Heart left ventricle (tissue), 16 donors: ENCODE measurements at regions not wholly inside any gene's neighbourhood (a gene's known extent, or its start where the extent isn't known, plus 50 kb on each side); places are given as distances from the start of the nearest gene placed in this dataset.

Source experiments
- ATAC-seq, 4 donors: fragments of 200-7000 bp; cut with Tn5 transposase; one replicate each; pipeline ENCODE4 v1.9.1; 2020 to 2022; ENCODE audit warnings: moderate library complexity in 4 of 4, mild to moderate bottlenecking in 3 of 4, moderate number of reproducible peaks in 1 of 4
- DNase-seq, 5 donors: peaks; one replicate each; pipeline ENCODE4 v3.0.0-alpha.2; 2020
- H3K27ac ChIP-seq, 12 donors: fragments of 200-600 bp; sonication (generic) in 4 of 12; one replicate each; pipeline versions ENCODE4 v1.5.0 to v1.8.0; 2016 to 2022; ENCODE audit warnings: mild to moderate bottlenecking in 2 of 12
- H3K27me3 ChIP-seq, 9 donors: fragments of 200-600 bp; sonication (generic) in 2 of 9; one replicate each; pipeline versions ENCODE4 v1.5.1 to v1.8.0; 2016 to 2022; ENCODE audit warnings: mild to moderate bottlenecking in 3 of 9
- H3K36me3 ChIP-seq, 9 donors: fragments of 200-600 bp; sonication (generic) in 2 of 9; one replicate each; pipeline versions ENCODE4 v1.5.0 to v1.8.0; 2018 to 2022; ENCODE audit warnings: mild to moderate bottlenecking in 2 of 9
- H3K4me1 ChIP-seq, 12 donors: fragments of 200-600 bp; sonication (generic) in 4 of 12; one replicate each; pipeline versions ENCODE4 v1.5.0 to v1.8.0; 2016 to 2022; ENCODE audit warnings: mild to moderate bottlenecking in 3 of 12
- H3K4me3 ChIP-seq, 12 donors: fragments of 200-600 bp; sonication (generic) in 4 of 12; one replicate each; pipeline versions ENCODE4 v1.5.0 to v1.8.0; 2017 to 2022; ENCODE audit warnings: mild to moderate bottlenecking in 9 of 12, moderate library complexity in 4 of 12
- H3K9me3 ChIP-seq, 12 donors: fragments of 200-600 bp; sonication (generic) in 4 of 12; one replicate each; pipeline versions ENCODE4 v1.5.0 to v1.8.0; 2016 to 2022; ENCODE audit warnings: mild to moderate bottlenecking in 1 of 12
- CTCF ChIP-seq, 12 donors: fragments of 200-600 bp; sonication (generic) in 4 of 12; IDR thresholded peaks; one replicate each; pipeline versions ENCODE4 v1.5.0 to v1.8.0; 2018 to 2022; ENCODE audit warnings: antibody characterized with exemption in 12 of 12, mild to moderate bottlenecking in 5 of 12
- POLR2A ChIP-seq, 2 donors: fragments of 450-650 bp; IDR thresholded peaks; one replicate each; pipeline ENCODE4 v1.6.1; 2017; ENCODE audit warnings: antibody characterized with exemption in 2 of 2, mild to moderate bottlenecking in 2 of 2, moderate library complexity in 2 of 2
- WGBS, 4 donors: extraction: QIAGEN DNeasy Blood & Tissue Kit in 2 of 4; methylation state at CpG; one replicate each; pipeline versions ENCODE4 v1.1.5 to v1.1.7; 2013 to 2018; 5-methylcytosine and 5-hydroxymethylcytosine counted together
- intact Hi-C, 10 donors: fragments of 100-400 bp; cut with DNase I; formaldehyde crosslinking; loops; one replicate each; pipeline versions ENCODE4 v1.11.1 to v1.14.2; 2022
- donor health status: ischemic (EF 13 %, LVEDD 7.1; RV severe dilation, severe dysfunction).
- donor health status: healthy with polysubstance abuse.
- donor health status: DM: no; HTN: yes; CAD: no.
- donor health status: DM: no; HTN: no; CAD: no.
- donor health status: ischemic (EF 25% LVEDD 6.9; RV normal size, moderate dysfunction).
- donor health status: ischemic (EF 25% LVEDD 5.7; RV mildly dilated, moderate dysfunction).
- donor health status: healthy.
- donor health status: DM: yes; HTN: yes; CAD: no.
- donor health status: ischemic (EF 35%, LVEDD 5.7; RV mildly dilated, moderate dysfunction).
- donor health status: nonischemic (EF 11% LVEDD 7.7; RV severe dilation, severe dysfunction).
- donor health status: DM: yes; HTN: yes; CAD: no.
- donor health status: PGD.
- donor health status: ischemic (EF 29% LVEDD 5.4; RV normal size, mild dysfunction).
- donor health status: nonischemic (EF 23%, LVEDD 6.1; RV moderate dilation, normal function).

- Histone ChIP-seq H3K36me3 (no peaks in the 10 kb centered on the region), H3K4me3 (no peak overlapping the region), H3K27me3 (no peaks in the 10 kb centered on the region), H3K4me1 (no peaks in the 10 kb centered on the region), H3K9me3 (peaks cover 0 to 4% (median 0%) of the 10 kb centered on the region in 12 donors), H3K27ac (no peak overlapping the region)
- intact Hi-C loops: loop anchor here in 1 of 10 donors (10.0 kb wide), 1 partner anchor 58 kb away; no protein-coding TSS in a partner anchor
- DNase-seq (no peak), ATAC-seq (no peak)
- WGBS, 4 donors: 82 to 92% (median 87%) methylated on average over 4 of the region's 4 CpGs
- no peak for TF ChIP-seq POLR2A (IDR thresholded peaks at IDR 0.05)
- no peak for TF ChIP-seq CTCF (IDR thresholded peaks at IDR 0.05)
Measured at GRCh38 chr18:65436430-65436829, 314.4 kb upstream of the CDH7 start.

DNA sequence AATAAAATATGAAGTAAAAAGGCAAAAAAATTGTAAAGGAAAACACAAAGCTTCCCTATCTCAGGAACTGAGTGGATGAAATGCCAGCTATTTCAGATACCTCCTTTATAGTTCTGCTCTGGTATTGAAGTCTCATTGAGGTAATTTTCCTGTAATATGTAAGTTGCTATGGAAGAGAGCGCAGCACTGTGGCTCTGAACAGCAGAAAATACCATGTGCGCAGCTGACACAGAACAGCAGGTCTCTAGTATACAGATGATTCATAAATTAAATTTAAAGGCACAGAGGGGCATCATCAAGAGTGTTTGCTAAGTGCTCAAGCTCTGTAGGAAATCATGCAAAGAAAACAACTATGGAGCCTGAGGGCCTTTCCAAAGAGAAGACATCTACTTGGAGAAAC, 315.3 kb upstream of the CDH7 start:
- Histone ChIP-seq H3K9me3 (peaks cover 0 to 4% (median 0%) of the 10 kb centered on the region in 12 donors), H3K27ac (no peak overlapping the region), H3K27me3 (no peaks in the 10 kb centered on the region), H3K4me3 (no peak overlapping the region), H3K36me3 (no peaks in the 10 kb centered on the region), H3K4me1 (no peaks in the 10 kb centered on the region)
- intact Hi-C loops: loop anchor here in 1 of 10 donors (10.0 kb wide), 1 partner anchor 59 kb away; no protein-coding TSS in a partner anchor
- ATAC-seq (no peak), DNase-seq (no peak)
- no peak for TF ChIP-seq CTCF (IDR thresholded peaks at IDR 0.05)
- no peak for TF ChIP-seq POLR2A (IDR thresholded peaks at IDR 0.05)
- 86 to 92% (median 89%) methylated on average over 2 of the region's 2 CpGs for WGBS, 4 donors

DNA sequence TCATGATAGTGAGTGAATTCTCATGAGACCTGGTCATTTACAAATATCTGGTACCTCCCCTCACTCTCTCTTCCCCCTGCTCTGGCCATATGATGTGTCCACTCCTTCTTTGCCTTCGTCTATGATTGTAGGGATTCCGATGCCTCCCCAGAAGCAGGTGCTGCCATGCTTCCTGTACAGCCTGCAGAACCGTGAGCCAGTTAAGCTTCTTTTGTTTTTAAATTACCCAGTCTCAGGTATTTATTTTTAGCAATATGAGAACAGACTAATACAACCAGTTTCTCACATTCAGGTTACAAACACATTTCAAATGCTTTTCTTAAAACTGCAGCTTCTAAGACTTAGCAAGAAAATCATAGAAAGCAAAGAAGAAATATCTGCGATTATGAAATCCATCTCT, 321.2 kb upstream of the CDH7 start:
- WGBS, 4 donors: 77 to 88% (median 82%) methylated on average over 4 of the region's 4 CpGs
- intact Hi-C loops: no loop called here
- DNase-seq (no peak), ATAC-seq (no peak)
- Histone ChIP-seq H3K27me3 (no peaks in the 10 kb centered on the region), H3K4me1 (no peaks in the 10 kb centered on the region), H3K9me3 (no peaks in the 10 kb centered on the region), H3K27ac (no peak overlapping the region), H3K36me3 (no peaks in the 10 kb centered on the region), H3K4me3 (no peak overlapping the region)
- TF ChIP-seq CTCF (IDR thresholded peaks at IDR 0.05) (no peak), POLR2A (IDR thresholded peaks at IDR 0.05) (no peak)

GRCh38 chr18:65425366-65425765, 325.4 kb upstream of the CDH7 start:
- H3K4me1 ChIP-seq: no peaks in the 10 kb centered on the region
- TF ChIP-seq CTCF (IDR thresholded peaks at IDR 0.05) (no peak), POLR2A (IDR thresholded peaks at IDR 0.05) (no peak)
- no peak for ATAC-seq
- intact Hi-C loops: no loop called here
- peaks cover 0 to 10% (median 0%) of the 10 kb centered on the region in 12 donors for H3K9me3 ChIP-seq
- H3K36me3 ChIP-seq: no peaks in the 10 kb centered on the region
- no peaks in the 10 kb centered on the region for H3K27me3 ChIP-seq
- 56 to 66% (median 64%) methylated on average over 3 of the region's 3 CpGs for WGBS, 4 donors
- DNase-seq: no peak
- H3K27ac ChIP-seq: no peak overlapping the region
- no peak overlapping the region for H3K4me3 ChIP-seq
